NCI-H226 (cell line): ENCODE measurements at regions not wholly inside any gene's neighbourhood (a gene's known extent, or its start where the extent isn't known, plus 50 kb on each side); places are given as distances from the start of the nearest gene placed in this dataset.
"Not testable (repeated sequence)": the region's sequence is repeated elsewhere in the genome, so short reads cannot be mapped to it uniquely, and the experiment has no call there.

Source experiments
- DNase-seq: peaks from one replicate; pipeline ENCODE4 v3.0.0-alpha.2; 2015

GRCh38 chr10:8283986-8284385 is 229.5 kb downstream of the GATA3 start:
- peak; percentile 98 for DNase-seq

DNA sequence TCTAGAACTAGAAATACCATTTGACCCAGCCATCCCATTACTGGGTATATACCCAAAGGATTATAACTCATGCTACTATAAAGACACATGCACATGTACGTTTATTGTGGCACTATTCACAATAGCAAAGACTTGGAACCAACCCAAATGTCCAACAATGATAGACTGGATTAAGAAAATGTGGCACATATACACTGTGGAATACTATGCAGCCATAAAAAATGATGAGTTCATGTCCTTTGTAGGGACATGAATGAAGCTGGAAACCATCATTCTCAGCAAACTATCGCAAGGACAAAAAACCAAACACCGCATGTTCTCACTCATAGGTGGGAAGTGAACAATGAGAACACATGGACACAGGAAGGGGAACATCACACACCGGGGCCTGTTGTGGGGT is 231.5 kb downstream of the GATA3 start:
- not testable (repeated sequence) for DNase-seq

GRCh38 chr10:8288600-8288999 is 234.1 kb downstream of the GATA3 start:
- no peak for DNase-seq

DNA sequence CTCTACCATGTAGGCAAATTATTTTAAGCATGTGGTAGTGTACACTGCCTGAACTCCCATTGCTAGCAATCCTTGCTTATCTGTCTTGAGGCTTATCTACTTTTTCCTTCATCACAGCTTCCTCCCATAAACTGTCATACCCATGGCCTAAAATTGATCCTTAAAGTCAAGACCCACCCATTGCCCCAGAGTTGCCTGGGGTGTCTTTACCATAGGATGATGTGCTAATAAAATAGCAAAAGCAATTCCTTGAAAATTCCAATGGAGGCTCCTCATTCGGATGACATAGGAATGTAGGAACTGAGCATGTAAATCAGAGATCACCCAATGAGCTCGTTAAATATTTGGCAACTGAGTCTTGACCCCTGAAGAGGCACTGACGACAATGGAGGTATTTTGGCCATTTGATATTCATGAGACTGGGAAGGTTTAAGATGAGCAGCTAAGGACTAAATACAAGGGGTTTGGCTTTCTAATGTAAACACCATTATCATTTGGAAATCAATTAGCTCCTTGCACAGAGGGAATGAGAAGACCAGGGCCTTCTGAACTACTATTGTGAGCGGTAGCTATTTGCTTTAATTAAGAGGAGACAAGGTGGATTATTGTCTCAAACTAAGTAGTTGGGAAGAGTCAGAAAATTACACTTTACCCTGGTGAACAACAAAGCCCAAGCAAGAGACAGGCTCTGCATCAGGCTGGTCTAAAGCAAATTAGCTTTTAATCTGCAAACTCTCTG is 234.9 kb downstream of the GATA3 start:
- no peak for DNase-seq

DNA sequence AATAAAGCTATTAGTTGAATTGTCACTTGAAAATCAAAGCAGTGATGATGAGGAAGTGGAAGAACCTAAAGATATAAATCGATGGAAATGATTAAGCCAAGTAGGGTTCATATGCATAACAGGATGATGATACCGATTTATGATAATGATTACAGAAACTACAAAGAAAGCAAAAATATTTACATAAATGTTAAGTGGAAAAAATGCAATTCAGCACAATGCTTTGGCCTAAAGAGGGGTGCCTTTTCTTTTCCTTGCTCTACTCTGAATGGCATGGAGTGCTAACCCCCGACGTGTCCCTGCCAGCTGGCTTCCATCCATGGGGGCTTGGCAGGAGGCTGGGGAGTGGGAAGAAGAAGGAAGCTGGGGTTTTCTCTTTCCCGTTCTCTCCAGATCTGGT is 240.3 kb downstream of the GATA3 start:
- DNase-seq = no peak

DNA sequence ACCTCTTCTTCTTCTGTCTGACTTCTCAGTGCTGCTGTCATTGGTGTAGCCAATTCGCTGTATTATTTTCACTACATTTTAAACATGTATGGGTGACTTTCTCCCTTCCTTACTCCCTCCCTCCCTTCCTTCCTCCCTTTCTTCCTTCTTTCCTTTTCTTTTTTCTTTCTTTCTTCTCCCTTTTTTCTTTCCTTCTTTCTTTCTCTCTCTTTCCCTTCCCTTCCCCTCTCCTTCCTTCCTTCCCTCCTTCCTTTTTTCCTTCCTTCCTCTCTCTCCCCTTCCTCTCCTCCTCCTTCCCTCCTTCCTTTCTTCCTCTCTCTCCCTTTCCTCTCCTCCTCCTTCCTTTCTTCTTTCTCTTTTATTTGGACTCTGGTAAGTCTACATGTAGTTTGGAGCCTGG is 240.8 kb downstream of the GATA3 start:
- no peak for DNase-seq

DNA sequence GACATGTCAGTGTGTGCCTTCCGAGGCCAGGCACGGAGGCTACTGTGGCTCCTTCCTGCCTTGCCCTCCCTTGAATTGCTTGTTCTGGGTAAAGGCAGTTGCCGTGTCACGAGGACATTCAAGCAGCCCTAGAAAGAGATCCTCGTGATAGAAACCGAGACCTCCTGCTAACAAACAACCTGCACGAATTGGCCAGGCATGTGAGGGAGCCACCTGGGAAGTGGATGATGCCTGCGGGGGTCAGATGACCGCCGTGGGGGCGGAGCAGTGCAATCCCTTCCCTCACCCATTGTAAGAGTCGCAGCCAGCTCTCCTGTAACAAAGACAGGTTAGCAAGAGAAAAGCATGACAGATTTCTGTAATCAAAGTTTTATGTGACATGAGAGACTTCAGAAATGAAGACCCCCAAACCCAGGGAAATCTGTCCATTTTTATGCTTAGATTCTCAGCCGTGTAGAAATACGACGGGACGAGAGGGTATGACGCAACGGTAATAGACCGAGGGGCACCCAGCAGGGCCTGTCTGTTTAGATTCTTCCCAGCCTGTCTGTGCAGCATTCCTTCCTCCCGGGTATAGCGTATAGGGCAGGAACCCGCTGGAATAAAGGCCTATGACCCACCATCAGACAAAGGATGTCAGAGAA is 241.7 kb downstream of the GATA3 start:
- DNase-seq = no peak

DNA sequence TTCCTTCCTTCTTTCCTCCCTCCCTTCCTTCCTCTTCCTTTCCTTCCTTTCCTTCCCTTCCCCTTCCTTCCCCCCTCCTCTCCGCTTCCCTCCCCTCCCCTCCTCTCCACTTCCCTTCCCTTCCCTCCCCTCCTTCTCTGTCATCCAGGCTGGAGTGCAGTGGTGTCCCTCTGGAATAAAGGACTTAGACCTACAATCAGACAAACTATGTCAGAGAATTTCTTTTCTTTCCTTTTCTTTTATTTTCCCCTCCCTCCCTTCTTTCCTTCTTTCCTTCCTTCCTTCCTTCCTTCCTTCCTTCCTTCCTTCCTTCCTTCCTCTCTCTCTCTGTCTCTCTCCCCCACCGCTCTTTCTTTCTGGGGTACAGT is 242.2 kb downstream of the GATA3 start:
- DNase-seq = no peak

DNA sequence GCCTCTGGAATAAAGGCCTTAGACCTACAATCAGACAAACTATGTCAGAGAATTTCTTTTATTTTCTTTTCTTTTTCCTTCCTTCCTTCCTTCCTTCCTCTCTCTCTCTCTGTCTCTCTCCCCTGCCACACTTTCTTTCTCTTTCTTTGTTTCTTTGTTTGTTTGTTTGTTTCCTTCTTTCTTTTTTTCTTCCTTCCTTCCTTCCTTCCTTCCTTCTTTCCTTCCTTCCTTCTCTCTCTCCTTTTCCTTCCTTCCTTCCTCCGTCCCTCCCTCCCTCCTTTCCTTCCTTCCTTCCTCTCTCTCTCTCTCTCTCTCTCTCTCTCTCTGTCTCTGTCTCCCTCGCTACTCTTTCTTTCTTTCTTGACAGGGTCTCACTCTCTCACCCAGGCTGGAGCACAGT is 242.6 kb downstream of the GATA3 start:
- DNase-seq = no peak

DNA sequence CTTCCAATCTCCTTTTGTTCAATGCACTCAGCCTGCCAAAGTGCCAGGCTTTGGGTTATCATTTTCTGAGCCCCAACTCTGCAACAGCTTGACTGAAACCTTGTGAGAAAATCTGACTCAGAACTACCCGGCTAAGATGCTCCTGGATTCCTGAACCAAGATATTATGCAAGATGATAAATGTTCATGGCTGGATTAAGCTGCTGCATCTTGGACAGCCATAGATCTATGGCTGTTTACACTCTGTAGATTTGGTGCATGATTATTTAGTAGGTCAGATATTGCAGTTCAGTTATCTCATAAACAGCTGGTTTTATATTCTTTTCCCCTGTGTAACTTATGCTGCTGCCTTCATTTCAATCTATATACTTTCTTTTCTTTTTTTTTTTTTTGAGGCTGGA is 243.5 kb downstream of the GATA3 start:
- DNase-seq = no peak

DNA sequence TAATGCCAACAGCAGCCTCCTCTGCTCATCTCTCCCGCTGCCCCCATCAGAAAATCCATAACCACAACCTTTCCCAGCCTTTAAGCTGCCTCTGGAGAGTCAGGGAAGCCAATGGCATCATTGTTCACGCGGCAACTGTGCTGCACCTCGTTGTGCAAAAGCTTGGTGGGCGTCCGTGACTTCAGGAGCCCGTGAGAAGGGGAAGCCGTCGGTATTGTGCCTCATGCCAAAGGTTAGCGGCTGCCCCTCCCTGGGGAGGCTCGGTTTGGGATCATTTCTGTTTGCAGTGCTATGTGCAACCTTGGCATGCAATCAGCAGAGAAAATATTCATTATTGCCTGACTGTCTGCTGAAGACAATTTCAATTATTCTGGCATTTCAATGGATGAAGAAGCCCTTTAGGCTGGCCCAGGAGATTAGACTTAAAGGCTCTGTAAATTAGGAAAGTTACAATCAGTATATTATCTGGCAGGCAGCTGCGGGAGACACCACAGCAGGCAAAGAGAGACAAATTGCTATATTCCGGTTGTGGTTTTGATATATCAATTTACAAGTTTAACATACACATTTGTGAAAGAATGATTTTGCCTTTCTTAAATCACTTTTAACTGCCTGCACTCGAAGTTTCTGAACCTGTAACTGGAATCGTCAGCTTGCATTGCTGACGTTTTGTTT is 244.5 kb downstream of the GATA3 start:
- no peak for DNase-seq

DNA sequence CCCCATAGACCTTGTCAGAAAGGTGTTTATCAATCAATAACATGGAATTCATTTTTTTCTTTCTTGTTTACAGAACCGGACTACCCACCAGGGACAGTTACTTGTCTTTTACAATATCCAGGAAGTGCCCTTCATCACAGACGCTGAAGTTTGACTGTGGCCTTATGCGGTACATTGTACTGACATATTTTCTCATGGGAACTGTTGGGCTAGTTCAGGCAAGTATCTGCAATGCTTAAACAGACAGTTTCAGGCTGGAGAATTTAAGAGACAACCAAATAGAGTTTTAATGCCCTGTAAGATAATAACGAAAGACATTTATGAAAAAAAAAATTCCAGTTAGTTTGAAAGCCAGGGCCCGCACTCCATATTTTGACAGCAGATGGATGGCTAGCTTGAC is 246.4 kb downstream of the GATA3 start:
- no peak for DNase-seq

- no peak for DNase-seq
Observed at GRCh38 chr10:8301333-8301732, 246.8 kb downstream of the GATA3 start.

DNA sequence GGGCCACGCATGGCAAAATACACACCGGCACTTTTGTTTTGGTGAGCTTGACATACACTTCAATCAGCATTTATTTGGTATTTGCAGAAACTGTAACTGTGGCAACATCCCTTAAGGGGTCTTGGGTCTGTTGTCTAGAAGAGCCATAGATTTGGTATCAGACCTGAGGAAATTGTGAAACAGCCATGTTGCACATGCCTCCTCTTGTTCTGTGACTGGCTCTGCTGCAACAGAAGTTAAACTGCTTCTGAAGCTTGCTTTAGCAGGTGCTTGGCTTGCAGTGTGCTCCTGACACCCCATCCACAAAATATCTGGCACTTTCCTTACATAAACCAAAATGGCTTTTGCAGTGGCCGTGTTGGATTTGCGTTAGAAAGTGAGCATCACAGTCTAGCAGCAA is 247.3 kb downstream of the GATA3 start:
- DNase-seq = no peak

GRCh38 chr10:8302565-8302964 is 248.1 kb downstream of the GATA3 start:
- DNase-seq = no peak

- DNase-seq = no peak
Observed at GRCh38 chr10:8304861-8305260, 250.4 kb downstream of the GATA3 start.

GRCh38 chr10:8305876-8306652 is 251.6 kb downstream of the GATA3 start:
- DNase-seq = peak; percentile 59

- peak; percentile 43 for DNase-seq
Observed at GRCh38 chr10:8306685-8307364, 252.3 kb downstream of the GATA3 start.

- DNase-seq = no peak
Observed at GRCh38 chr10:8310930-8311329, 256.4 kb downstream of the GATA3 start.

- DNase-seq = peak; percentile 37
Observed at GRCh38 chr10:8311526-8312070, 257.1 kb downstream of the GATA3 start.

- peak; percentile 75 for DNase-seq
Observed at GRCh38 chr10:8312079-8312478, 257.6 kb downstream of the GATA3 start.

GRCh38 chr10:8312781-8313180 is 258.3 kb downstream of the GATA3 start:
- peak; percentile 68 for DNase-seq

DNA sequence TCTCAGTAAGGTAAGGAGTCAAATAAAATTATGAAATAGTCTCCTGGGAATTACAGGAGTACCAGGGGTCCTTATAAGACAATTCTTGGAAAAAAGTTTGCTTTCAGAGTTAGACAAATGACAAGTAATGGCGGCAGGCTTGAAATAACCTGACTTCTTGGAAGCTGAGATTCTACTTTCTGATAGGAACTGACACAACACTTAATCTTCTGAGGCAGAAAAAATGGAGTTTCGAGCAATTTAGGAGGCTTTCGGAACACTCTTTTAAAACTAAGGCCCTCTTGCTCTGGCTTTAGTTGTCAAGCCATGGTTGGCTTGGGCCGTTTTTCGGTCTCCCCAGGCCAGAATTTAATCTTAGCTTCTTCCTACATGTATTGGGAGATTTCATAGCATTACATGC is 260.0 kb downstream of the GATA3 start:
- DNase-seq = no peak
